ENCODE measurements at regions not wholly inside any gene's neighbourhood (a gene's known extent, or its start where the extent isn't known, plus 50 kb on each side); places are given as distances from the start of the nearest gene placed in this dataset.

GRCh38 chr11:69550846-69551245, 69.4 kb downstream of the LINC01488 start:
- no peaks in the 10 kb centered on the region for H3K79me1 ChIP-seq (ENCODE audit: low read depth in 1 of 2, low read length in 2 of 2)
- no peak overlapping the region for H2BK120ac ChIP-seq (ENCODE audit: low read depth, low read length)
- H3K4ac ChIP-seq (ENCODE audit: low read depth, low read length) = no peak overlapping the region
- no peaks in the 10 kb centered on the region for H3K36me3 ChIP-seq (ENCODE audit: control insufficient read depth, insufficient read depth, low read length)
- H3K9me1 ChIP-seq (ENCODE audit: insufficient read depth, low read length) = no peaks in the 10 kb centered on the region
- H3K56ac ChIP-seq (ENCODE audit: extremely low read depth, insufficient read depth, low read length) = no peak overlapping the region
- no TSS peak for BruUV-seq (replicated peaks)
- H3K27ac ChIP-seq (ENCODE audit: insufficient read depth, low read length) = no peak overlapping the region
- POLR2A ChIA-PET (ENCODE audit: unreplicated experiment) = no interaction called here
- ATAC-seq (ENCODE audit: low read depth) (no peak), DNase-seq (no peak)
- intact Hi-C loops (cut with micrococcal nuclease) = no loop called here
- H3K4me3 ChIP-seq (ENCODE audit: insufficient read depth, low read depth, low read length) = no peak overlapping the region
- no peak overlapping the region for H3K18ac ChIP-seq (ENCODE audit: low read depth, low read length)
- no peak overlapping the region for H4K5ac ChIP-seq (ENCODE audit: low read depth, low read length)
- CTCF ChIA-PET = no interaction called here
- no peak overlapping the region for H2AK5ac ChIP-seq (ENCODE audit: low read depth, low read length)
- no peak overlapping the region for H2BK15ac ChIP-seq (ENCODE audit: low read depth, low read length)
- no peak overlapping the region for H3K9ac ChIP-seq (ENCODE audit: low read depth, low read length)
- in situ Hi-C loops (cut with MboI; ENCODE audit: low sequenced_read_pairs) = no loop called here
- H4K20me1 ChIP-seq (ENCODE audit: insufficient read depth, low read length) = no peaks in the 10 kb centered on the region
- no peak overlapping the region for H2AK9ac ChIP-seq (replicated peaks; ENCODE audit: low read depth, low read length, poor library complexity)
- H3K14ac ChIP-seq (replicated peaks; ENCODE audit: low read depth, low read length) = no peak overlapping the region
- H2BK20ac ChIP-seq (ENCODE audit: low read depth, low read length) = no peak overlapping the region
- H4K8ac ChIP-seq (ENCODE audit: low read depth in 2 of 2, low read length in 2 of 2) = no peak overlapping the region
- H2AFZ ChIP-seq (replicated peaks; ENCODE audit: low read length, poor library complexity) = no peak overlapping the region
- dilution Hi-C loops (cut with HindIII; ENCODE audit: low sequenced_read_pairs, unreplicated experiment) = no loop called here
- H2BK5ac ChIP-seq (ENCODE audit: low read depth, low read length, poor library complexity, severe bottlenecking) = no peak overlapping the region
- no peak overlapping the region for H3K4me2 ChIP-seq (ENCODE audit: low read depth, low read length)
- no peak overlapping the region for H3K23ac ChIP-seq (ENCODE audit: low read depth, low read length)
- H3K4me1 ChIP-seq (ENCODE audit: control insufficient read depth, insufficient read depth, low read length) = peaks cover 2% of the 10 kb centered on the region; the same call in 1 of the 2 replicates
- peaks cover 5% of the 10 kb centered on the region for H3K9me3 ChIP-seq (ENCODE audit: control insufficient read depth, insufficient read depth, low read length)
- TF ChIP-seq CHD1 (IDR thresholded peaks at IDR 0.05; ENCODE audit: low read depth, low read length) = no peak
- no peak for TF ChIP-seq RFX5 (IDR thresholded peaks at IDR 0.05; ENCODE audit: low read depth, low read length)
- no peak for TF ChIP-seq POLR2A (IDR thresholded peaks at IDR 0.05; ENCODE audit: low read depth, low read length)
- no peak for TF ChIP-seq CTCF (conservative IDR thresholded peaks at IDR 0.05; ENCODE audit: low read depth, low read length)
- TF ChIP-seq MAFK (IDR thresholded peaks at IDR 0.05; ENCODE audit: low read depth, low read length) = no peak
- TF ChIP-seq SMC3 (IDR thresholded peaks at IDR 0.05; ENCODE audit: low read depth, low read length) = no peak
- TF ChIP-seq RAD21 (IDR thresholded peaks at IDR 0.05; ENCODE audit: low read length) = no peak
- no peak for TF ChIP-seq ELK1 (IDR thresholded peaks at IDR 0.05; ENCODE audit: borderline replicate concordance, low read depth, low read length)
- no peak for TF ChIP-seq CEBPB (IDR thresholded peaks at IDR 0.05; ENCODE audit: low read depth, low read length)
- no peak for TF ChIP-seq USF2 (IDR thresholded peaks at IDR 0.05; ENCODE audit: low read depth, low read length)
- TF ChIP-seq FOS (IDR thresholded peaks at IDR 0.05; ENCODE audit: low read depth, low read length) = no peak
- no peak for TF ChIP-seq BHLHE40 (IDR thresholded peaks at IDR 0.05; ENCODE audit: low read depth, low read length)
- H3K27me3 ChIP-seq (ENCODE audit: control insufficient read depth, insufficient read depth, low read length) = peaks cover 2% of the 10 kb centered on the region; the same call in 1 of the 2 replicates
- WGBS, 2 experiments (ENCODE audit: extremely low coverage in 2 of 2, insufficient read length in 1 of 2) = no CpG with 5 or more reads among the region's 1 CpG
- H4K91ac ChIP-seq (ENCODE audit: insufficient read depth, low read depth, low read length) = no peak overlapping the region

Measured in IMR-90 (cell line).